RWPE1 (cell line): ENCODE measurements at regions not wholly inside any gene's neighbourhood (a gene's known extent, or its start where the extent isn't known, plus 50 kb on each side); places are given as distances from the start of the nearest gene placed in this dataset.

Source experiments
- CTCF ChIA-PET: fragments of 350-600 bp; sonication (Branson Sonifier 250); formaldehyde crosslinking; extraction: SDS; loops from one replicate; lab custom pipeline; 2021; lab: Yijun Ruan, JAX
- POLR2A ChIA-PET: fragments of 400-600 bp; formaldehyde crosslinking; extraction: SDS; loops from one replicate; lab custom pipeline; 2020; ENCODE audit warnings: antibody characterized with exemption; ENCODE audit not compliant: low non-redundant PET; lab: Yijun Ruan, JAX
- DNase-seq: peaks from one replicate; pipeline ENCODE4 v3.0.0; 2012; ENCODE audit warnings: low spot score
- H3K27ac ChIP-seq: fragments of 450-650 bp; 2 replicates; pipeline ENCODE4 v1.5.1; 2017
- TF ChIP-seq, protein P1 (sequence below): fragments of 450-650 bp; conservative IDR thresholded peaks from 2 replicates; pipeline ENCODE4 v1.5.1; 2017; ENCODE audit warnings: low read depth, mild to moderate bottlenecking

DNA sequence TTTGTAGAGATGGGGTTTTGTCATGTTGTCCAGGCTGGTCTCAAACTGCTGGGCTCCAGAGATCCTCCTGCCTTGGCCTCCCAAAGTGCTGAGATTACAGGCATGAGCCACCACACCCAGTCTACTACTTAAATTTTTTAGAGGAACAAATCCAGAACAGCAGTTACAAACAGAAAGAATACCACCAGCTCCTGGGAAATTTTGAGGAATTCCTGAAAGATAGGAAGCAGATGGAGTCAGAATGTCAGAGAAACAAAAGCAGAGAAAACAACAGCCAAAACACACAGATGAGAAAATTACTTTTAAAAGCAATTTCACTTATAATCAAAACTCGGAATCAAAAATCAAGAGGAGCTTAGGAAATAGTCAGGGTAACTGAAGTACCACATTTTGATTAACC lies 543.3 kb upstream of the MARCKS start:
- ChIA-PET CTCF (interaction anchor here (0.6 to 0.7 kb wide), 2 partner anchors 32 to 609 kb away, joined by 3 to 5 read pairs; no protein-coding TSS in a partner anchor), POLR2A (no interaction called here)
- TF ChIP-seq, protein P1, sequence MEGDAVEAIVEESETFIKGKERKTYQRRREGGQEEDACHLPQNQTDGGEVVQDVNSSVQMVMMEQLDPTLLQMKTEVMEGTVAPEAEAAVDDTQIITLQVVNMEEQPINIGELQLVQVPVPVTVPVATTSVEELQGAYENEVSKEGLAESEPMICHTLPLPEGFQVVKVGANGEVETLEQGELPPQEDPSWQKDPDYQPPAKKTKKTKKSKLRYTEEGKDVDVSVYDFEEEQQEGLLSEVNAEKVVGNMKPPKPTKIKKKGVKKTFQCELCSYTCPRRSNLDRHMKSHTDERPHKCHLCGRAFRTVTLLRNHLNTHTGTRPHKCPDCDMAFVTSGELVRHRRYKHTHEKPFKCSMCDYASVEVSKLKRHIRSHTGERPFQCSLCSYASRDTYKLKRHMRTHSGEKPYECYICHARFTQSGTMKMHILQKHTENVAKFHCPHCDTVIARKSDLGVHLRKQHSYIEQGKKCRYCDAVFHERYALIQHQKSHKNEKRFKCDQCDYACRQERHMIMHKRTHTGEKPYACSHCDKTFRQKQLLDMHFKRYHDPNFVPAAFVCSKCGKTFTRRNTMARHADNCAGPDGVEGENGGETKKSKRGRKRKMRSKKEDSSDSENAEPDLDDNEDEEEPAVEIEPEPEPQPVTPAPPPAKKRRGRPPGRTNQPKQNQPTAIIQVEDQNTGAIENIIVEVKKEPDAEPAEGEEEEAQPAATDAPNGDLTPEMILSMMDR: no peak
- DNase-seq: no peak
- H3K27ac ChIP-seq: no peak overlapping the region

DNA sequence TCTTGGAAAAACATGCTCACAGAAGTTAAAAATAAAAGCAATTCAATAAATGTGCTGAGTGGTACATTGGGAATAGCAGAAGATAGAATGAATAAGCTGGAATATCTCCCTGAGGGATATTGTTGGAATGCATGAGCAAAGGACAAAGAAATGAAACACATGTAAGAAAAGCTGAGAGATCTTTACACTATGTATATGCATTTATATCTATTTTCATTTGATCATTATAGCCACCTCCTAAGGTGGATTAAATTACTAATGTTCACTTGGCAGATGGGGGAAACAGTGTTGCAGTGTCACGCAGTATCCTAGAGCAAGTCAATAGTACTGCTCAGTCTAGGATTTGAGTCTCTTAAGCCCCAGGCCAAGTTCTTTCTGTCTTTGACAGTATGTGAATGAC lies 542.0 kb upstream of the MARCKS start:
- ChIA-PET POLR2A (no interaction called here), CTCF (no interaction called here)
- TF ChIP-seq, protein P1: no peak

DNA sequence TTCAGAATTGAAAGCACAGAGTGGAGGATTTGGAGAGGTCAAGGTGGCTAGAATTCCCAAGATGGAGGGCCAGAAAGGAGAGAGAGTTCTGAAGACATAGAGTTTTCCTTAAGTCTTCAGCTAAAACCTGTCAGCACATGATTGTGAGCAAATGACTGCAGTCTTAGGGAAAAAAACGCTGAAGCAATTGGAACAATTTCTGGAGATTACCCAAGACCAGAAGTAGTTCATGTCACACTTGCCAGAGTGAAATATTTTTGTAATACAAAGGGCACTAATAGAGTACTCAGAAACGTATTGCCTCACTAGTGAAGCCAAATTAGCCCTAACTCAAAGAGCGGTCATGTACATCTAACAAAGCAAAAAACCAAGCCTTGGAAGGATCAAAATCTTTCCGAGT lies 541.3 kb upstream of the MARCKS start:
- ChIA-PET CTCF (no interaction called here), POLR2A (no interaction called here)
- TF ChIP-seq, protein P1: no peak
- DNase-seq: no peak
- H3K27ac ChIP-seq: no peak overlapping the region

More for the DNA sequence above, 542.0 kb upstream of the MARCKS start:
- no peak overlapping the region for H3K27ac ChIP-seq
- no peak for DNase-seq

DNA sequence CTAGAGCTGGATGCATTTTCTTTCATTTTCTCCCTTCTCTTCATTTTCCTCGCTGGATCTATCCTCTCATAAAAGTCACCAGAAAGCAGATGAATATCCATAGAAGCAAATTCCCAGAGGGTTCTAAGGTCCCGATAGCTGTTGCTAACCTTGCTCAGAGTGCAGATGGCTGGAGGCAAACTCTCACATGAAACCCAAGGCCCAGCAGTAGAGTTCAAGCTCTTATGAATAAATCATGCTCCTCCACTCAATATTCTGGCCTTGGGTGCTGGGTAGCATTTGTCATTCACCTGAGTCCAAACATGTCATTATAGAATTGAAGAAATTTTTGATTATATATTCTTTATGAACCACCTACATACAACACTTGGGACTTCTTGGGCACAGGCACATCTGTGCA lies 539.7 kb upstream of the MARCKS start:
- ChIA-PET POLR2A (no interaction called here), CTCF (no interaction called here)
- TF ChIP-seq, protein P1: no peak
- H3K27ac ChIP-seq: no peak overlapping the region
- DNase-seq: no peak

DNA sequence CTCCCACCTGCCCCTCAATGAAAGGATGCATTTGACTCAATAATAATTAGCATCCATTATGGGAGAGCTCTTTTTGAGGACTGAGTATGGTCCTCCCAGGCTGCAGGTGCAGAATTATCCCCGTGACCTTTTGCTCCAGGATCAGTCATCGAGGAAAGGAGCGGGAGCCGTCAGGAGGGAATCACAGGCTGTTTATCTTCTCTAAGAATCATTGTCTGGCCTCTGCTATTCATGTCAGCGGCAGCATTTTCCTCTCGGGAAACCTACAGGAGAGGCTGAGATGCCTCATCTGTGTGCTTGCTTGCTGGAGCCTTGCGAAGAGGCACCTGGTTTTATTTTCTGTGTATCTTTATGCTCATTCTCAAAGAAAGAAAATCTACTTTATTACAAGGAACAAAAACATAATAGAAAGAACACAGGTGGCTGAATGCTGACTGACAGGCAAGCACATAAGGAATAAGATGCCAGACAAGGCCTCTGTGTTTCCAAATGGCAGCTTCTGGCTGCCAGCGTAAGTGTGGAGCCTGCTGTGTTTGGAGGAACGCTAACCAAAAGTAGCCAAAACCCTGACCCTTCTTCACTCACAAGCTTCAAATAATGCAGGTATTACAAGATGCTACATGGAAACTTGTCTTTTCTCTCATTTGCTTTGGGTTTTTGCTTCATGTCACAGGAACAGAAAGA lies 539.1 kb upstream of the MARCKS start:
- ChIA-PET POLR2A (no interaction called here), CTCF (no interaction called here)
- DNase-seq: no peak
- H3K27ac ChIP-seq: no peak overlapping the region
- TF ChIP-seq, protein P1: no peak

DNA sequence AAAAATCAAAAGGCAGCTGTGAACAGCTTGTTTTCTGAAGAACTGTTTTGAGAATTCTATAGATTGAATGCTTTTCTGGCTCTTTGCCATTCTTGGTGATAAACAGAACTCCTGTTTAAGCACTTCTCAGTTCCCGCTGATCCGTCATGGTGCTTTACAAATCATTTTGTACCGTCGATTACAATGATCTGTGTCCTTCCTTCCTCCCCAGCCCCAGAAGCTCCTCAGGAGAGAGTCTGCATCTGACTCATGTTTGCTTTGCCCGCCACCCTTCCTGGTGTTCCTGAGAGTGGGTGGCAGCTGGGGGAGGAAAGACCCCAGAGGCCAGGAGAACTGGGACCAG lies 538.6 kb upstream of the MARCKS start:
- POLR2A ChIA-PET: no interaction called here
- CTCF ChIA-PET: interaction anchor here (0.5 kb wide), 1 partner anchor 283 kb away, joined by 3 read pairs; no protein-coding TSS in a partner anchor
- DNase-seq: no peak
- TF ChIP-seq, protein P1: no peak
- no peak overlapping the region for H3K27ac ChIP-seq
